Hematopoietic multipotent progenitor cell treated with erythropoietin and hydrocortisone succinate and interleukin-3 and kit ligand, for 15 days (in vitro differentiated cells): ENCODE measurements at regions not wholly inside any gene's neighbourhood (a gene's known extent, or its start where the extent isn't known, plus 50 kb on each side); places are given as distances from the start of the nearest gene placed in this dataset.
"Not testable (repeated sequence)": the region's sequence is repeated elsewhere in the genome, so short reads cannot be mapped to it uniquely, and the experiment has no call there.

Experiments
- DNase-seq: peaks from one replicate; pipeline ENCODE4 v3.0.0-alpha.2; 2015; ENCODE audit warnings: low spot score

- DNase-seq, result no peak
These were observed 246.0 kb upstream of the EXOC2 start for GRCh38 chr6:938916-939315.

DNA sequence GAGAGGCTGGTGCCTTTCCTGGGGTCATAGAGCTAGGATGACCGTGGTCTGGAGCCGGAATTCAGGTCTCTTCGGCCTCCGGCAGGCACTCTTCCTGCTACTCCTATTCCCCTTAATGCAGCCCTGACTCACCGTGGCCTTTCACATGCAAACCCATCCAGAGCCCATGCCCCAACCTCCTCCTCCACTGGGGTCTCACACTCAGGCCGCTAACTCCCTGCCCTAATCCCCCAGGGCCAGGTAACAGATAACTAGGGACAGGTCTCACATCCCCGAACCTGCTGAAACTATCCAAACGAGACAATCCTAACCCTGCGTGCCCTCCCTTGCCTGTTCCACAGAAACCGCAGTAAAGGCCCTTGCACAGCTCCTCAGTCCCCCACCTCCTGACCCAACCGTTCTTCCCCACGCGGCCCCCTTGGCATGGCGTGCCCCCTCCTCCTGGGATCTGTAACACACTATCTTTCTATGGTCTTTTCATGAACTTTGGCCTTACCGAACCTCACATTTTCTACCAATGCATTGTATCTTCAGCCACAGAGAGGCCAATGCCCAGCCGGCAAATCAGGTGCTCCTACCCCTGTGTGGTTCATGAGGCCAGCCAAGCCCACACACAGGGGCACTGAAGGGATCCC lies 245.4 kb upstream of the EXOC2 start:
- DNase-seq, result no peak

GRCh38 chr6:935582-935981 lies 242.6 kb upstream of the EXOC2 start:
- DNase-seq, result no peak

DNA sequence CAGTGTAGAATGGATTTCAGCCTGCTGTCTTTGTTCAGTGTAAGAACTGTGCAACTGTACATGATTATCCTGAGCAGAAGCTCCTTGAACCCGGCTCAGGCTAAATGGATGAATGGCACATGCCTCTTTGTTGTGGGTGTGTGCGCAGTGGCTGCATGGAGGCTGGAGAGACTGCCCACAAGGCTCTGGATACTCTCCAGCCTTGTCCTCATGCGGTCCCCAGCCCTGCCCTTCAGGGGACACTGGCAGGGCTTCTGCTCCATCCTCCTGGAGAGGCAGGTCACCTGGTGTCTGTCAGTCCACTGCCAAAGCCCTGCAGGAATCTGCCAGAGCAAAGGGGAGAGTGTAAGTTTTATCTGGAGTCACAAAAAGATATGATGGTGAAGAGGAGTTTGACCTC lies 241.7 kb upstream of the EXOC2 start:
- no peak for DNase-seq

DNA sequence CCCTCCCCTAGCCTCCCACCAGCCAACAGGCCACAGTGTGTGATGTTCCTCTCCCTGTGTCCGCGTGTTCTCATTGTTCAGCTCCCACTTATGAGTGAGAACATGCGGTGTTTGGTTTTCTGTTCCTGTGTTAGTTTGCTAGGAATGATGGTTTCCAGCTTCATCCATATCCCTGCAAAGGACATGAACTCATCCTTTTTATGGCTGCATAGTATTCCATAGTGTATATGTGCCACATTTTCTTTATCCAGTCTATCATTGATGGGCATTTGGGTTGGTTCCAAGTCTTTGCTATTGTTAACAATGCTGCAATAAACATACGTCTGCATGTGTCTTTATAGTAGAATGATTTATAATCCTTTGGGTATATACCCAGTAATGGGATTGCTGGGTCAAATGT lies 239.0 kb upstream of the EXOC2 start:
- not testable (repeated sequence) for DNase-seq

- no peak for DNase-seq
These were observed 234.2 kb upstream of the EXOC2 start for GRCh38 chr6:927157-927556.

DNA sequence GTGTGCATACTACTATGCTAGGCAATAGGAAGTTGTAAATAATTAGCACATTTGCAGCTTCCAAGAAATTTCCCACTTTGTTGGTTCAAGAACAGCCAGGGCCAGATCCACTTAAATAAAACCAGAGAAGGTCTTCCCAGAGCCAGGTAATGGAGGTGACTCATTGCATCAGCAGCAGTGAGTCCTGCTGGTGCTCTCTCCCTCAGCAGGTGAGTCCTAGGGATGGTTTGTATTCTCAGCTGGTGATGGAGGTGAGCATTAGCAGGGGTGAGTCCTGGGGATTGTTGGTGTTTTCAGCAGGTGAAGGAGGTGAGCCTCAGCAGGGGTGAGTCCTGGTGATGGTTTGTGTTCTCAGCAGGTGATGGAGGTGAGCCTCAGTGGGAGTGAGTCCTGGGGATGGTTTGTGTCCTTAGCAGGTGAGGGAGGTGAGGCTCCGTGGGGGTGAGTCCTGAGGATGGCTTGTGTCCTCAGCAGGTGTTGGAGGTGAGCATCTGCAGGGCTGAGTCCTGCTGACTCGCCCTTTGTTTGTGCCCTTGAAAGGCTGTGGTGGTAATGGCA lies 232.8 kb upstream of the EXOC2 start:
- no peak for DNase-seq

- DNase-seq, result no peak
These were observed 231.7 kb upstream of the EXOC2 start for GRCh38 chr6:924661-925060.

DNA sequence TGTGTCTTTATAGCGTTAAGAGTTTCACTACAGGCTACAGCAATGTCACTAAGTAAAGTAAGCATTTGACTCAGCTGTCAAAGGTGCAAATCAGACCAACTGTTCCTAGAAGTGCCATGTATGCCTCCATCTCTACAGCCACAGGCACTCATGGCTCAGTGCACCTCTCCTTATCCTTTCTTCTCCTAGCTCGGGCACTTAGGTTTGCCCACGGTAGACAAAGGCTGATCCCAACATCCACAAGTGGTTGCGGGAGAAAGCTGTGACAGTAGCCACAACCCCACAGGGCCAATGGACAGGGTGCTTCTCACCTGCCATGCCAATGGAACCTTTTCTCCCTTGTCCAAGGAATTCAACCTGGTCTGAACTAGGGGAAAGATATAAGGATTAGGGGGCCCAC lies 228.5 kb upstream of the EXOC2 start:
- no peak for DNase-seq

- DNase-seq, result no peak
These were observed 227.6 kb upstream of the EXOC2 start for GRCh38 chr6:920512-920911.

DNA sequence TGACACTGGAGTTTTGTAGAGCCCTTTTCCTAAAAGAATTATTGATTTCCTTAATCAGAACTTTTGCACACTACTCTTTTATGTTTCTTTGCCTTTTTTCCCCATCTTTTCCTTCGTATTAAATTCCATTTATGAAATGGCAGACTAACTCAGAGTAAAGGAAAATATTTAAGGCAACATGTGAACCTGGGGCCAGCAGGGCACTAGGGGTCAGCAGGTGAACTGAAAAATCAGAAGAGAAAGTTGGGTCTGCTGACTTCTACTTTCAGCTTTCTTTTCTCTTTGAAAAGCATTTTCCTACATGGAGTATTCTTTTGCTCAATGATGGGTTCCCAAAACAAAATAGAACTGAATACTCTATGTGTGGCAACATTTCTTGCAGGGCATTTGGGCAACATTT lies 226.6 kb upstream of the EXOC2 start:
- DNase-seq, result no peak

GRCh38 chr6:917939-918338 lies 225.0 kb upstream of the EXOC2 start:
- DNase-seq, result no peak

DNA sequence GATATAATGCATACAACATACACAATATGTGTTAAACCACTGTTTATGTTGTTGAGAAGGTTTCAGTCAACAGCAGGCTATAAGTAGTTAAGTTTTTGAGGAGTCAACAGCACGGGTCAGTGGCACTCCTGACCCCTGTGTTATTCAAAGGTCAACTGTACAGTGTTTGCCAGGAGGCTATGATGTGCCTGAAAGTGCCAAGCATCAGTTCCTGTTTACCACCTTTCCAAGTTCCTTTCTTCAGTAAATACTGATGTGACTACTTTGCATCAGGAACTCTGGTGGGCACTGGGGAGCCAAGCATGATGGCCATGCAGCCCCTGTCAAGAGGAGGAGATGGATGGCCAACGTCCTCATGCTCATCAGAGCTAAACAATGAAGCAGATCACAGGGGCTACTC lies 224.4 kb upstream of the EXOC2 start:
- DNase-seq, result no peak

GRCh38 chr6:916131-916530 lies 223.2 kb upstream of the EXOC2 start:
- DNase-seq, result no peak

- DNase-seq, result no peak
These were observed 220.2 kb upstream of the EXOC2 start for GRCh38 chr6:912871-913835.

- DNase-seq, result no peak
These were observed 215.0 kb upstream of the EXOC2 start for GRCh38 chr6:907928-908327.

DNA sequence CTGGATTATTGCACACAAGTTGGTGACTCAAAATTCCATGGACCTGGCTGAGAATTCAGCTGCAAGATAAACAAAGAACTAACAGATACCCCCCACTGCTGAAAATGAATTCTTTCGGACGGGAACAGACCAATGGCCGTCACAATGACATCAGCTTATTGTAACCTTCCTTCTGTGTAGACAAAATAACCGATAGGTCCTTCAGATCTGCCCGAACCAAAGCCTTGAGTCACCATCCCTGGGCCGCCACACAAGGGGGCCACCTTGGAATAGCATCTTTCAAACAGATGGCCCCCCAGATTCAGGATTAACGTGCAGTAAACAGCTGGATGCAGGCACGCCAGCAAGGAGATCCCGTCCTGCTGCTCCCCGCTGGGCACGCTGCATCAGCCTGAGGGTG lies 214.0 kb upstream of the EXOC2 start:
- no peak for DNase-seq

- no peak for DNase-seq
These were observed 212.6 kb upstream of the EXOC2 start for GRCh38 chr6:905556-905955.

- DNase-seq, result no peak
These were observed 212.1 kb upstream of the EXOC2 start for GRCh38 chr6:904994-905393.

- no peak for DNase-seq
These were observed 210.8 kb upstream of the EXOC2 start for GRCh38 chr6:903761-904160.

DNA sequence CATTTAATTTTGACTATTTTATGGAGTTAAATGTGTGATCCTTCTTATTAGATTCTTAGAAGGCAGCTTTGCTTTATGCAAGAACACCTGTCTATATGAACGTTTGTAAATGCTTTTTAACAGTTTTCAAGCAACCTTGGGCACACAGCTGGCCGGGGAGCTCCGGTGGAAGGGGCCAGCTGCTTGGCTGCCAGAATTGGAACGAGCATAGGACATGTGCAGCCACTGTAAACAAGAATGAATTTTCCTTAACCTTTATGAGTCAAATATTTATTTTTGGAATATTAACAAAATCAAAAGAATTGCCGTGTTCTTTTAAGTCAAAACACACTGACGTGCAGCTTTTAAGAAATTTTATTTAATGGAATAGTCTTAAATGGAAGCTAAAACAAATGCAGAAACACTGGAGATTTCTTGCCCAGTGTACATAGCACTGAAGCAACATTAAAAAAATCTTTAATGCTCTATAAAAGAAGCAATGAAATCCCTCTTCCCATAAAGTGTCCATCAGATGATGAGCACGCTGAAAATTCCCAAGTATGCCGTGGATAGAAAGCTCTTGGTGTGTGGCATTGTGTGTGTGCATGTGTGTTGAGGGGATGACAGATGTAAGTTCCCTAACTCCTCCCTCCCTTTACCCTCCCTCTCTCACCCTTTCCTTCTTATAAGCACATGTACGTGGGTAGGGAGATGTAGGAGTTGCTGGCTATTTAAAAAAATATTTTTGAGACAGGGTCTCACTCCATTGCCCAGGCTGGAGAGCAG lies 208.9 kb upstream of the EXOC2 start:
- DNase-seq, result no peak
